ENCODE measurements at regions not wholly inside any gene's neighbourhood (a gene's known extent, or its start where the extent isn't known, plus 50 kb on each side); places are given as distances from the start of the nearest gene placed in this dataset.
"Not testable (repeated sequence)": the region's sequence is repeated elsewhere in the genome, so short reads cannot be mapped to it uniquely, and the experiment has no call there.

- DNase-seq = no peak
These were observed 747.2 kb upstream of the PCDH20 start for GRCh38 chr13:62162860-62163259.

- no peak for DNase-seq
These were observed 742.9 kb upstream of the PCDH20 start for GRCh38 chr13:62158520-62158919.

GRCh38 chr13:62151724-62152123, 736.1 kb upstream of the PCDH20 start:
- DNase-seq = not testable (repeated sequence)

GRCh38 chr13:62142048-62142447, 726.4 kb upstream of the PCDH20 start:
- DNase-seq = no peak

- DNase-seq = no peak
These were observed 723.9 kb upstream of the PCDH20 start for GRCh38 chr13:62139597-62139996.

- no peak for DNase-seq
These were observed 722.2 kb upstream of the PCDH20 start for GRCh38 chr13:62137629-62138405.

- no peak for DNase-seq
These were observed 716.0 kb upstream of the PCDH20 start for GRCh38 chr13:62131604-62132003.

GRCh38 chr13:62130062-62130970, 714.7 kb upstream of the PCDH20 start:
- DNase-seq = no peak

GRCh38 chr13:62129000-62129551, 713.4 kb upstream of the PCDH20 start:
- DNase-seq = no peak

GRCh38 chr13:62126400-62126799, 710.8 kb upstream of the PCDH20 start:
- no peak for DNase-seq

GRCh38 chr13:62125451-62125850, 709.8 kb upstream of the PCDH20 start:
- DNase-seq = no peak

- no peak for DNase-seq
These were observed 707.8 kb upstream of the PCDH20 start for GRCh38 chr13:62123409-62123808.

GRCh38 chr13:62122434-62122833, 706.8 kb upstream of the PCDH20 start:
- no peak for DNase-seq

GRCh38 chr13:62119739-62120700, 704.4 kb upstream of the PCDH20 start:
- peak; percentile 16 to 17 for DNase-seq

GRCh38 chr13:62115831-62116230, 700.2 kb upstream of the PCDH20 start:
- no peak for DNase-seq

- no peak for DNase-seq
These were observed 697.5 kb upstream of the PCDH20 start for GRCh38 chr13:62113179-62113578.

- no peak for DNase-seq
These were observed 694.4 kb upstream of the PCDH20 start for GRCh38 chr13:62110079-62110478.

- DNase-seq = not testable (repeated sequence)
These were observed 688.5 kb upstream of the PCDH20 start for GRCh38 chr13:62104136-62104535.

- no peak for DNase-seq
These were observed 681.0 kb upstream of the PCDH20 start for GRCh38 chr13:62096652-62097051.

- no peak for DNase-seq
These were observed 679.3 kb upstream of the PCDH20 start for GRCh38 chr13:62094932-62095331.

- peak; percentile 10 to 71 for DNase-seq
These were observed 678.5 kb upstream of the PCDH20 start for GRCh38 chr13:62093984-62094780.

GRCh38 chr13:62092949-62093348, 677.3 kb upstream of the PCDH20 start:
- DNase-seq = no peak

All from NCI-H2081 (cell line).